ENCODE measurements at regions not wholly inside any gene's neighbourhood (a gene's known extent, or its start where the extent isn't known, plus 50 kb on each side); places are given as distances from the start of the nearest gene placed in this dataset.

DNA sequence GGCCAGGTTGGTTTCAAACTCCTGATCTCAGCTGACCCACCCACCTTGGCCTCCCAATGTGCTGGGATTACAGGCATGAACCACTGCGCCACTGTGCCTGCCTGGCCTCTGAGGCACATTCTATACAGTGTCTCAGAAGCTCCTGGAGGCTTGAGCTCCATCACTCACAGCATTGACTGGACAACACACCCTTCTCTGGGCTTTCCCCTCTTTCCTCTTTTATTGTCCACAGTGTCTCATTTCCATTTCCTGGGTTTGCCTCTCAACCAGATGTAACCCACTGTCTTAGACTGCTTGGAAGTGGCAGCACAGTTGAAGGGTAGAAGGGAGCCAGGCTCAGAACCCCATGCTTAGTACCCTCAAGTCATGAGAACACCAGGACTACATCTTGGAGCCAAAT lies 208.1 kb downstream of the MTX2 start:
- no peaks in the 10 kb centered on the region for H3K79me2 ChIP-seq (ENCODE audit: low read length)
- no peaks in the 10 kb centered on the region for H3K27me3 ChIP-seq (ENCODE audit: low read length)
- H3F3A ChIP-seq (ENCODE audit: low read length, unreplicated experiment) = no peaks in the 10 kb centered on the region
- no peak overlapping the region for H2AFZ ChIP-seq (ENCODE audit: low read length)
- no peak overlapping the region for H3K9ac ChIP-seq (ENCODE audit: low read length)
- intact Hi-C loops (cut with micrococcal nuclease) = no loop called here
- no peaks in the 10 kb centered on the region for H3K9me3 ChIP-seq (ENCODE audit: low read length)
- H3K4me1 ChIP-seq (ENCODE audit: insufficient read depth, low read length) = no peaks in the 10 kb centered on the region
- H3K27ac ChIP-seq (ENCODE audit: low read length) = no peak overlapping the region
- CTCF ChIA-PET = no interaction called here
- no peaks in the 10 kb centered on the region for H3K9me2 ChIP-seq (replicated peaks; ENCODE audit: low read length)
- DNase-seq = no peak
- TF ChIP-seq EZH2 (IDR thresholded peaks at IDR 0.05; ENCODE audit: low read length, unreplicated experiment) (no peak), EZH2phosphoT487 (IDR thresholded peaks at IDR 0.05; ENCODE audit: borderline replicate concordance, low read length) (no peak)
- TF ChIP-seq, protein P1, sequence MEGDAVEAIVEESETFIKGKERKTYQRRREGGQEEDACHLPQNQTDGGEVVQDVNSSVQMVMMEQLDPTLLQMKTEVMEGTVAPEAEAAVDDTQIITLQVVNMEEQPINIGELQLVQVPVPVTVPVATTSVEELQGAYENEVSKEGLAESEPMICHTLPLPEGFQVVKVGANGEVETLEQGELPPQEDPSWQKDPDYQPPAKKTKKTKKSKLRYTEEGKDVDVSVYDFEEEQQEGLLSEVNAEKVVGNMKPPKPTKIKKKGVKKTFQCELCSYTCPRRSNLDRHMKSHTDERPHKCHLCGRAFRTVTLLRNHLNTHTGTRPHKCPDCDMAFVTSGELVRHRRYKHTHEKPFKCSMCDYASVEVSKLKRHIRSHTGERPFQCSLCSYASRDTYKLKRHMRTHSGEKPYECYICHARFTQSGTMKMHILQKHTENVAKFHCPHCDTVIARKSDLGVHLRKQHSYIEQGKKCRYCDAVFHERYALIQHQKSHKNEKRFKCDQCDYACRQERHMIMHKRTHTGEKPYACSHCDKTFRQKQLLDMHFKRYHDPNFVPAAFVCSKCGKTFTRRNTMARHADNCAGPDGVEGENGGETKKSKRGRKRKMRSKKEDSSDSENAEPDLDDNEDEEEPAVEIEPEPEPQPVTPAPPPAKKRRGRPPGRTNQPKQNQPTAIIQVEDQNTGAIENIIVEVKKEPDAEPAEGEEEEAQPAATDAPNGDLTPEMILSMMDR (conservative IDR thresholded peaks at IDR 0.05; ENCODE audit: low read depth, low read length) = no peak
- no peak overlapping the region for H3K4me3 ChIP-seq (ENCODE audit: low read length)
- H3K4me2 ChIP-seq (ENCODE audit: low read length) = no peak overlapping the region
- no peak for ATAC-seq
- BruUV-seq (replicated peaks) = no TSS peak
- POLR2A ChIA-PET (ENCODE audit: unreplicated experiment) = no interaction called here
- H3K36me3 ChIP-seq (ENCODE audit: low read depth, low read length) = no peaks in the 10 kb centered on the region
- H4K20me1 ChIP-seq (ENCODE audit: low read length) = no peaks in the 10 kb centered on the region

DNA sequence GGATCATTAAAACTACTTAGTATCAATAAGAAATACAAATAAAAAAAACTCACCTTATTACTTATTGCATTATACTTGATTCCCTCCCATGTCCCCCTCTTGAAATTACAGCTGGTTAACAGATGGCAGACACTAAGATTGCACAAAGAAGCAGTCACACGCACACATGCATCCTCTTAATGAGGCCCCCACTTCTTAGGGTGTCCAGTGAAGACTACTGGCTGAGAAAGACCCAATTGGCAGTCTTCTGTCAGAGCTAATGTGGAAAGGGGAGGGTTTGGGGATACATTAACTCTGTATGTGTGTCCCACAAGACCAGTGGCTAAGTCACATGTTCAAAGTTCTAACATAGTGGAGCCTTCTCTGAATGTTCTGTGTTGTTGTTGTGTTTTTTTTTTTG lies 210.7 kb downstream of the MTX2 start:
- H3K79me2 ChIP-seq (ENCODE audit: low read length) = no peaks in the 10 kb centered on the region
- no peaks in the 10 kb centered on the region for H3K36me3 ChIP-seq (ENCODE audit: low read depth, low read length)
- H3K27ac ChIP-seq (ENCODE audit: low read length) = no peak overlapping the region
- no peak overlapping the region for H2AFZ ChIP-seq (ENCODE audit: low read length)
- CTCF ChIA-PET = no interaction called here
- no peaks in the 10 kb centered on the region for H3F3A ChIP-seq (ENCODE audit: low read length, unreplicated experiment)
- no peaks in the 10 kb centered on the region for H3K27me3 ChIP-seq (ENCODE audit: low read length)
- ATAC-seq (no peak), DNase-seq (no peak)
- BruUV-seq (replicated peaks) = no TSS peak
- H3K9ac ChIP-seq (ENCODE audit: low read length) = no peak overlapping the region
- H3K4me3 ChIP-seq (ENCODE audit: low read length) = no peak overlapping the region
- TF ChIP-seq EZH2 (IDR thresholded peaks at IDR 0.05; ENCODE audit: low read length, unreplicated experiment) (no peak), EZH2phosphoT487 (IDR thresholded peaks at IDR 0.05; ENCODE audit: borderline replicate concordance, low read length) (no peak)
- TF ChIP-seq, protein P1 (conservative IDR thresholded peaks at IDR 0.05; ENCODE audit: low read depth, low read length) = no peak
- intact Hi-C loops (cut with micrococcal nuclease) = no loop called here
- H3K9me3 ChIP-seq (ENCODE audit: low read length) = no peaks in the 10 kb centered on the region
- H3K4me1 ChIP-seq (ENCODE audit: insufficient read depth, low read length) = no peaks in the 10 kb centered on the region
- no peaks in the 10 kb centered on the region for H4K20me1 ChIP-seq (ENCODE audit: low read length)
- POLR2A ChIA-PET (ENCODE audit: unreplicated experiment) = no interaction called here
- H3K4me2 ChIP-seq (ENCODE audit: low read length) = no peak overlapping the region
- no peaks in the 10 kb centered on the region for H3K9me2 ChIP-seq (replicated peaks; ENCODE audit: low read length)

DNA sequence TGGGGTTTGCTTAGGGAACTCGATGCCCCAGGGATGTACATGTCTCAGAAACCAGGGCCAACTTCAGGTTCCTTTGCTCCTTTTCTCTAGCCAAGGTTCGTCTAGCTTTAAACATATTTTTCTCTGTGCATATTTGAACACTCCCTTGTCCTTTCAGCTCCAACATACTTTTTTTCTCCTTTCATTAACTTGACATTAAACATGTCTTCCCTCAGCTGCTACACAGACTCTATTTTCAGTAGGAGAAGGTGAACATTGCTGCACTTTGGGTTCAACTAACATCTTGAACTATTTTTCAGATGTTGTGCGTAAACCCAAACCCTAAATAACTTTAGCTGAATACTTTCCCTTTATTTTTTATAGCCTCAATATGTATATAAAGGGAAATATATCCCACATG lies 212.9 kb downstream of the MTX2 start:
- BruUV-seq (replicated peaks) = no TSS peak
- H3K4me2 ChIP-seq (ENCODE audit: low read length) = no peak overlapping the region
- no peak overlapping the region for H2AFZ ChIP-seq (ENCODE audit: low read length)
- H3K27ac ChIP-seq (ENCODE audit: low read length) = no peak overlapping the region
- H3K79me2 ChIP-seq (ENCODE audit: low read length) = no peaks in the 10 kb centered on the region
- DNase-seq = no peak
- ATAC-seq = no peak
- H3K9ac ChIP-seq (ENCODE audit: low read length) = no peak overlapping the region
- CTCF ChIA-PET = no interaction called here
- no peaks in the 10 kb centered on the region for H3K9me2 ChIP-seq (replicated peaks; ENCODE audit: low read length)
- intact Hi-C loops (cut with micrococcal nuclease) = no loop called here
- TF ChIP-seq EZH2 (IDR thresholded peaks at IDR 0.05; ENCODE audit: low read length, unreplicated experiment) (no peak), EZH2phosphoT487 (IDR thresholded peaks at IDR 0.05; ENCODE audit: borderline replicate concordance, low read length) (no peak)
- TF ChIP-seq, protein P1 (conservative IDR thresholded peaks at IDR 0.05; ENCODE audit: low read depth, low read length) = no peak
- no peaks in the 10 kb centered on the region for H3K36me3 ChIP-seq (ENCODE audit: low read depth, low read length)
- H4K20me1 ChIP-seq (ENCODE audit: low read length) = no peaks in the 10 kb centered on the region
- no peaks in the 10 kb centered on the region for H3K9me3 ChIP-seq (ENCODE audit: low read length)
- no peaks in the 10 kb centered on the region for H3K4me1 ChIP-seq (ENCODE audit: insufficient read depth, low read length)
- no peaks in the 10 kb centered on the region for H3K27me3 ChIP-seq (ENCODE audit: low read length)
- H3K4me3 ChIP-seq (ENCODE audit: low read length) = no peak overlapping the region
- no peaks in the 10 kb centered on the region for H3F3A ChIP-seq (ENCODE audit: low read length, unreplicated experiment)
- POLR2A ChIA-PET (ENCODE audit: unreplicated experiment) = no interaction called here
